K562 (cell line): ENCODE measurements at regions not wholly inside any gene's neighbourhood (a gene's known extent, or its start where the extent isn't known, plus 50 kb on each side); places are given as distances from the start of the nearest gene placed in this dataset.

Experiments used
- CHD7 ChIP-seq: fragments of 200-600 bp; sonication (generic); IDR thresholded peaks from one replicate; pipeline ENCODE4 v1.6.1; 2012; ENCODE audit warnings: mild to moderate bottlenecking, low read depth, low read length, inconsistent platforms
- ETS2 ChIP-seq: IDR thresholded peaks from 2 replicates; pipeline ENCODE4 v1.6.1; 2016; ENCODE audit warnings: borderline replicate concordance, missing genetic modification characterization, mild to moderate bottlenecking, moderate library complexity, missing compliant biosample characterization; ENCODE audit not compliant: poor library complexity, severe bottlenecking
- HDAC8 ChIP-seq: fragments of 450-650 bp; IDR thresholded peaks from 2 replicates; pipeline ENCODE4 v1.6.1; 2016; ENCODE audit warnings: mild to moderate bottlenecking, missing genetic modification characterization, moderate library complexity, missing compliant biosample characterization
- KDM1A ChIP-seq, 2 experiments: fragments of 450-650 bp; IDR thresholded peaks; 2 replicates each; pipeline ENCODE4 v1.6.1; 2016; ENCODE audit warnings: mild to moderate bottlenecking in 2 of 2
- NCOR1 ChIP-seq: fragments of 450-650 bp; IDR thresholded peaks from 2 replicates; pipeline ENCODE4 v1.6.1; 2016; ENCODE audit warnings: mild to moderate bottlenecking, moderate library complexity
- TGIF2 ChIP-seq: sonication (generic); formaldehyde crosslinking; IDR thresholded peaks from 2 replicates; pipeline ENCODE4 v1.8.1; 2022; ENCODE audit warnings: mild to moderate bottlenecking, missing genetic modification reagents, moderate library complexity
- ZNF318 ChIP-seq, 2 experiments: fragments of 450-650 bp; IDR thresholded peaks; 2 replicates each; pipeline ENCODE4 v1.6.1; 2016; ENCODE audit warnings: mild to moderate bottlenecking in 2 of 2, borderline replicate concordance in 1 of 2, low read depth in 1 of 2, moderate library complexity in 1 of 2

- TF ChIP-seq ZNF318 (IDR thresholded peaks at IDR 0.05; ENCODE audit: borderline replicate concordance in 1 of 2, low read depth in 1 of 2) (no peak), NCOR1 (no peak), CHD7 (no peak), TGIF2 (CRISPR knock-in tag) (no peak), HDAC8 (tag) (no peak), KDM1A (IDR thresholded peaks at IDR 0.05) (peak; percentile 55 to 60; a peak in 3 of 4 replicates), ETS2 (tag) (no peak)
These were observed 56.6 kb upstream of the RPL11 start (continued) for GRCh38 chr1:23634840-23635651.
